ENCODE measurements at regions not wholly inside any gene's neighbourhood (a gene's known extent, or its start where the extent isn't known, plus 50 kb on each side); places are given as distances from the start of the nearest gene placed in this dataset.

GRCh38 chr16:86632206-86632605 is 53.9 kb downstream of the FOXL1 start:
- no peak for DNase-seq

GRCh38 chr16:86632944-86633343 is 54.6 kb downstream of the FOXL1 start:
- no peak for DNase-seq

GRCh38 chr16:86634292-86634691 is 55.9 kb downstream of the FOXL1 start:
- no peak for DNase-seq

GRCh38 chr16:86635176-86635876 is 57.0 kb downstream of the FOXL1 start:
- DNase-seq, result no peak

GRCh38 chr16:86635926-86636325 is 57.6 kb downstream of the FOXL1 start:
- no peak for DNase-seq

- no peak for DNase-seq
Measured at GRCh38 chr16:86637744-86638143, 59.4 kb downstream of the FOXL1 start.

GRCh38 chr16:86638642-86639041 is 60.3 kb downstream of the FOXL1 start:
- no peak for DNase-seq

- no peak for DNase-seq
Measured at GRCh38 chr16:86639354-86639753, 61.0 kb downstream of the FOXL1 start.

GRCh38 chr16:86640265-86640843 is 62.0 kb downstream of the FOXL1 start:
- DNase-seq, result no peak

GRCh38 chr16:86642087-86642486 is 63.7 kb downstream of the FOXL1 start:
- DNase-seq, result no peak

- DNase-seq, result no peak
Measured at GRCh38 chr16:86643671-86644070, 65.3 kb downstream of the FOXL1 start.

GRCh38 chr16:86647561-86647960 is 69.2 kb downstream of the FOXL1 start:
- DNase-seq, result no peak

GRCh38 chr16:86649875-86650274 is 71.5 kb downstream of the FOXL1 start:
- DNase-seq, result no peak

- DNase-seq, result no peak
Measured at GRCh38 chr16:86651013-86651627, 72.8 kb downstream of the FOXL1 start.

- no peak for DNase-seq
Measured at GRCh38 chr16:86651823-86652222, 73.5 kb downstream of the FOXL1 start.

GRCh38 chr16:86653285-86654006 is 75.1 kb downstream of the FOXL1 start:
- DNase-seq, result no peak

GRCh38 chr16:86657972-86658371 is 79.6 kb downstream of the FOXL1 start:
- no peak for DNase-seq

- DNase-seq, result no peak
Measured at GRCh38 chr16:86660623-86661022, 82.3 kb downstream of the FOXL1 start.

GRCh38 chr16:86661706-86662105 is 83.4 kb downstream of the FOXL1 start:
- DNase-seq, result no peak

GRCh38 chr16:86662195-86662594 is 83.8 kb downstream of the FOXL1 start:
- no peak for DNase-seq

GRCh38 chr16:86662740-86663139 is 84.4 kb downstream of the FOXL1 start:
- no peak for DNase-seq

GRCh38 chr16:86663685-86664521 is 85.6 kb downstream of the FOXL1 start:
- DNase-seq, result no peak
